Activated T-helper 1 cell treated with anti-CD3 and anti-CD28 coated beads, Interleukin-12 subunit alpha, Interleukin-12 subunit beta, Interleukin-2, Interleukin-4 antibody, amounts not matched to agents 30 ng/mL and 10 ng/mL and 1 ng/mL, durations not matched to agents 14 hours and 24 hours and 36 hours (primary cell): ENCODE measurements at regions not wholly inside any gene's neighbourhood (a gene's known extent, or its start where the extent isn't known, plus 50 kb on each side); places are given as distances from the start of the nearest gene placed in this dataset.
"Not testable (repeated sequence)": the region's sequence is repeated elsewhere in the genome, so short reads cannot be mapped to it uniquely, and the experiment has no call there.

Experiments
- DNase-seq: peaks from one replicate; pipeline ENCODE4 v3.0.0; 2021; ENCODE audit warnings: low spot score
- H3K27ac Mint-ChIP-seq: one replicate; pipeline ENCODE4 v1.8.0; 2021; ENCODE audit warnings: mild to moderate bottlenecking, mixed read lengths
- H3K27me3 Mint-ChIP-seq: one replicate; pipeline ENCODE4 v1.8.0; 2022; ENCODE audit warnings: mild to moderate bottlenecking, moderate library complexity, mixed read lengths; ENCODE audit not compliant: insufficient read depth
- H3K36me3 Mint-ChIP-seq: one replicate; pipeline ENCODE4 v1.8.0; 2021; ENCODE audit warnings: low read depth, mixed read lengths
- H3K4me1 Mint-ChIP-seq: one replicate; pipeline ENCODE4 v1.8.0; 2021; ENCODE audit warnings: low read depth, mixed read lengths
- H3K4me3 Mint-ChIP-seq: one replicate; pipeline ENCODE4 v1.8.0; 2021; ENCODE audit warnings: mild to moderate bottlenecking, moderate library complexity, mixed read lengths
- H3K9me3 Mint-ChIP-seq: one replicate; pipeline ENCODE4 v1.8.0; 2021; ENCODE audit warnings: mixed read lengths
- intact Hi-C: fragments of 100-400 bp; cut with micrococcal nuclease; formaldehyde crosslinking; loops from one replicate; pipeline ENCODE4 v1.15.1; 2024

- DNase-seq, result no peak
- Mint-ChIP-seq H3K36me3 (no peaks in the 10 kb centered on the region), H3K4me1 (no peaks in the 10 kb centered on the region), H3K4me3 (no peak overlapping the region), H3K27ac (no peak overlapping the region), H3K9me3 (no peaks in the 10 kb centered on the region), H3K27me3 (no peaks in the 10 kb centered on the region)
- intact Hi-C loops, result no loop called here
These were observed 56.0 kb upstream of the MID1 start for GRCh38 chrX:10676235-10676957.

- Mint-ChIP-seq H3K4me1 (no peaks in the 10 kb centered on the region), H3K4me3 (no peak overlapping the region), H3K36me3 (no peaks in the 10 kb centered on the region), H3K27ac (no peak overlapping the region), H3K27me3 (no peaks in the 10 kb centered on the region), H3K9me3 (no peaks in the 10 kb centered on the region)
- intact Hi-C loops, result no loop called here
- DNase-seq, result no peak
These were observed 57.1 kb upstream of the MID1 start for GRCh38 chrX:10677490-10677889.

GRCh38 chrX:10679387-10679786 lies 59.0 kb upstream of the MID1 start:
- Mint-ChIP-seq H3K9me3 (no peaks in the 10 kb centered on the region), H3K27ac (no peak overlapping the region), H3K4me1 (no peaks in the 10 kb centered on the region), H3K4me3 (no peak overlapping the region), H3K27me3 (no peaks in the 10 kb centered on the region), H3K36me3 (no peaks in the 10 kb centered on the region)
- no peak for DNase-seq
- intact Hi-C loops, result no loop called here

- no peaks in the 10 kb centered on the region for H3K9me3 Mint-ChIP-seq
- intact Hi-C loops, result no loop called here
These were observed 60.8 kb upstream of the MID1 start for GRCh38 chrX:10681167-10681566.

GRCh38 chrX:10683631-10684030 lies 63.2 kb upstream of the MID1 start:
- H3K27ac Mint-ChIP-seq, H3K4me3 Mint-ChIP-seq, intact Hi-C loops, H3K4me1 Mint-ChIP-seq, DNase-seq, H3K36me3 Mint-ChIP-seq, H3K27me3 Mint-ChIP-seq, H3K9me3 Mint-ChIP-seq: not testable (repeated sequence)

More at GRCh38 chrX:10681167-10681566, 60.8 kb upstream of the MID1 start:
- no peaks in the 10 kb centered on the region for H3K27me3 Mint-ChIP-seq
- H3K36me3 Mint-ChIP-seq, result no peaks in the 10 kb centered on the region
- no peaks in the 10 kb centered on the region for H3K4me1 Mint-ChIP-seq
- DNase-seq, result no peak
- H3K4me3 Mint-ChIP-seq, result no peak overlapping the region
- no peak overlapping the region for H3K27ac Mint-ChIP-seq

GRCh38 chrX:10685923-10686595 lies 65.7 kb upstream of the MID1 start:
- intact Hi-C loops, result no loop called here
- no peak overlapping the region for H3K27ac Mint-ChIP-seq
- no peaks in the 10 kb centered on the region for H3K27me3 Mint-ChIP-seq
- H3K36me3 Mint-ChIP-seq, result no peaks in the 10 kb centered on the region
- H3K9me3 Mint-ChIP-seq, result no peaks in the 10 kb centered on the region
- no peaks in the 10 kb centered on the region for H3K4me1 Mint-ChIP-seq
- no peak overlapping the region for H3K4me3 Mint-ChIP-seq
- no peak for DNase-seq

- intact Hi-C loops, H3K9me3 Mint-ChIP-seq, H3K27me3 Mint-ChIP-seq, H3K36me3 Mint-ChIP-seq, DNase-seq, H3K27ac Mint-ChIP-seq, H3K4me3 Mint-ChIP-seq, H3K4me1 Mint-ChIP-seq: not testable (repeated sequence)
These were observed 71.4 kb upstream of the MID1 start for GRCh38 chrX:10691751-10692150.

GRCh38 chrX:10697616-10698317 lies 77.4 kb upstream of the MID1 start:
- DNase-seq, result no peak
- H3K27ac Mint-ChIP-seq, result no peak overlapping the region
- H3K4me1 Mint-ChIP-seq, result no peaks in the 10 kb centered on the region
- H3K4me3 Mint-ChIP-seq, result no peak overlapping the region
- no peaks in the 10 kb centered on the region for H3K9me3 Mint-ChIP-seq
- H3K27me3 Mint-ChIP-seq, result no peaks in the 10 kb centered on the region
- H3K36me3 Mint-ChIP-seq, result no peaks in the 10 kb centered on the region
- intact Hi-C loops, result no loop called here

GRCh38 chrX:10698318-10698640 lies 77.9 kb upstream of the MID1 start:
- no peak for DNase-seq
- Mint-ChIP-seq H3K27me3 (no peaks in the 10 kb centered on the region), H3K4me1 (no peaks in the 10 kb centered on the region), H3K9me3 (no peaks in the 10 kb centered on the region), H3K4me3 (no peak overlapping the region), H3K27ac (no peak overlapping the region), H3K36me3 (no peaks in the 10 kb centered on the region)
- intact Hi-C loops, result no loop called here

GRCh38 chrX:10702031-10702430 lies 81.6 kb upstream of the MID1 start:
- Mint-ChIP-seq H3K9me3 (no peaks in the 10 kb centered on the region), H3K27me3 (no peaks in the 10 kb centered on the region), H3K4me1 (no peaks in the 10 kb centered on the region), H3K36me3 (no peaks in the 10 kb centered on the region), H3K4me3 (no peak overlapping the region), H3K27ac (no peak overlapping the region)
- DNase-seq, result no peak
- intact Hi-C loops, result no loop called here

GRCh38 chrX:10706342-10706741 lies 86.0 kb upstream of the MID1 start:
- H3K27ac Mint-ChIP-seq, H3K27me3 Mint-ChIP-seq: not testable (repeated sequence)

GRCh38 chrX:10707773-10708172 lies 87.4 kb upstream of the MID1 start:
- DNase-seq, result no peak
- intact Hi-C loops, result no loop called here
- H3K9me3 Mint-ChIP-seq, result no peaks in the 10 kb centered on the region
- H3K27ac Mint-ChIP-seq, result no peak overlapping the region
- no peaks in the 10 kb centered on the region for H3K4me1 Mint-ChIP-seq
- no peak overlapping the region for H3K4me3 Mint-ChIP-seq
- H3K27me3 Mint-ChIP-seq, result no peaks in the 10 kb centered on the region
- no peaks in the 10 kb centered on the region for H3K36me3 Mint-ChIP-seq

More at GRCh38 chrX:10706342-10706741, 86.0 kb upstream of the MID1 start:
- H3K4me3 Mint-ChIP-seq, H3K9me3 Mint-ChIP-seq, intact Hi-C loops, DNase-seq, H3K36me3 Mint-ChIP-seq, H3K4me1 Mint-ChIP-seq: not testable (repeated sequence)

GRCh38 chrX:10709276-10709675 lies 88.9 kb upstream of the MID1 start:
- intact Hi-C loops, result no loop called here
- no peak for DNase-seq
- no peaks in the 10 kb centered on the region for H3K27me3 Mint-ChIP-seq
- H3K36me3 Mint-ChIP-seq, result no peaks in the 10 kb centered on the region
- no peak overlapping the region for H3K4me3 Mint-ChIP-seq
- H3K4me1 Mint-ChIP-seq, result no peaks in the 10 kb centered on the region
- no peaks in the 10 kb centered on the region for H3K9me3 Mint-ChIP-seq
- no peak overlapping the region for H3K27ac Mint-ChIP-seq
